Vagina (tissue), 2 donors: ENCODE measurements at regions not wholly inside any gene's neighbourhood (a gene's known extent, or its start where the extent isn't known, plus 50 kb on each side); places are given as distances from the start of the nearest gene placed in this dataset.

ENCODE experiments used
- DNase-seq, 2 donors: peaks; one replicate each; pipeline ENCODE4 v3.0.0-alpha.2; 2017; ENCODE audit errors: extremely low spot score in 2 of 2
- H3K27ac ChIP-seq: fragments of 200-600 bp; sonication (generic); one replicate; pipeline ENCODE4 v1.5.1; 2019
- H3K27me3 ChIP-seq: fragments of 200-600 bp; sonication (generic); one replicate; pipeline ENCODE4 v1.5.1; 2019
- H3K36me3 ChIP-seq, 2 donors: fragments of 200-600 bp; sonication (generic); one replicate each; pipeline ENCODE4 v1.5.1; 2017 to 2019
- H3K4me1 ChIP-seq: fragments of 200-600 bp; sonication (generic); one replicate; pipeline ENCODE4 v1.5.1; 2019
- H3K4me3 ChIP-seq, 2 donors: fragments of 200-600 bp; sonication (generic); 1 replicate in 1 of 2; 2 replicates in 1 of 2; pipeline ENCODE4 v1.5.1; 2016 to 2019
- H3K9me3 ChIP-seq: fragments of 200-600 bp; sonication (generic); one replicate; pipeline ENCODE4 v1.5.1; 2019
- CTCF ChIP-seq, 3 experiments: fragments of 450-650 bp in 2 of 3; fragments of 200-600 bp in 1 of 3; sonication (generic) in 1 of 3; IDR thresholded peaks; one replicate each; pipeline ENCODE4 v1.5.1; 2017 to 2019; ENCODE audit warnings: antibody characterized with exemption in 3 of 3, mild to moderate bottlenecking in 2 of 3, moderate library complexity in 2 of 3
- POLR2A ChIP-seq, 2 donors: fragments of 450-650 bp; IDR thresholded peaks; one replicate each; pipeline ENCODE4 v1.6.1; 2017; ENCODE audit warnings: antibody characterized with exemption in 2 of 2, mild to moderate bottlenecking in 2 of 2, moderate library complexity in 2 of 2
- POLR2AphosphoS5 ChIP-seq, 2 donors: sonication (generic); formaldehyde crosslinking; IDR thresholded peaks; one replicate each; pipeline ENCODE4 v1.9.0; 2017; ENCODE audit warnings: antibody characterized with exemption in 2 of 2, mild to moderate bottlenecking in 2 of 2, low read depth in 1 of 2; ENCODE audit not compliant: insufficient read depth in 1 of 2
- intact Hi-C: fragments of 100-400 bp; cut with DNase I; formaldehyde crosslinking; loops from one replicate; pipeline ENCODE4 v1.15.1; 2023

DNA sequence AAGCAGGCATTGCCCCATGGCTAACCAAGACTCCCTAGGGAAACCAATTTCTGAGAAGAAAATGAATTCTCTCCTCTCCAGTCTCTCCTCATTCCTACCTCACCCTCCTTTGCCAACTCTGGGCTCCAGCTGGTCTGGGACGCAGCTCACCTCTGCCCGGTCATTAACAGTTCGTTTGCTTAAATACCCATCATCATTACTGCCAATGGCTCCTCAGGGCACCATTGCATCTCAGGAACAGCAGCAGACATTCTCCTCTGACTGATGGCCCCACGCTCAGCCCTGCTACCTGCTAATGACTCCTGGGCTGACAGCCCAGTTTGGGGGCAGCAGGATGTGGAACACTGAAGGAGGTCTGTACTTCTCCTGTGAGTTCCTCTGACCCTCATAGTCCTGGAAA is 462.0 kb downstream of the INSC start:
- no peak for TF ChIP-seq CTCF (IDR thresholded peaks at IDR 0.05)
- TF ChIP-seq POLR2AphosphoS5 (IDR thresholded peaks at IDR 0.05; ENCODE audit: insufficient read depth in 1 of 2, low read depth in 1 of 2) = no peak
- TF ChIP-seq POLR2A (IDR thresholded peaks at IDR 0.05) = no peak

GRCh38 chr11:15577519-15577918 is 462.8 kb downstream of the INSC start:
- H3K9me3 ChIP-seq = no peaks in the 10 kb centered on the region
- intact Hi-C loops = no loop called here
- TF ChIP-seq CTCF (IDR thresholded peaks at IDR 0.05) = no peak
- no peak for TF ChIP-seq POLR2A (IDR thresholded peaks at IDR 0.05)
- no peak for TF ChIP-seq POLR2AphosphoS5 (IDR thresholded peaks at IDR 0.05; ENCODE audit: insufficient read depth in 1 of 2, low read depth in 1 of 2)
- no peak for DNase-seq
- no peaks in the 10 kb centered on the region for H3K4me1 ChIP-seq
- no peak overlapping the region for H3K4me3 ChIP-seq
- no peaks in the 10 kb centered on the region for H3K36me3 ChIP-seq
- no peaks in the 10 kb centered on the region for H3K27me3 ChIP-seq
- no peak overlapping the region for H3K27ac ChIP-seq

More for the DNA sequence above, 462.0 kb downstream of the INSC start:
- Histone ChIP-seq H3K27ac (no peak overlapping the region), H3K27me3 (no peaks in the 10 kb centered on the region), H3K4me1 (no peaks in the 10 kb centered on the region), H3K4me3 (no peak overlapping the region), H3K9me3 (no peaks in the 10 kb centered on the region), H3K36me3 (no peaks in the 10 kb centered on the region)
- DNase-seq = peak; percentile 14 to 29
- intact Hi-C loops = no loop called here

DNA sequence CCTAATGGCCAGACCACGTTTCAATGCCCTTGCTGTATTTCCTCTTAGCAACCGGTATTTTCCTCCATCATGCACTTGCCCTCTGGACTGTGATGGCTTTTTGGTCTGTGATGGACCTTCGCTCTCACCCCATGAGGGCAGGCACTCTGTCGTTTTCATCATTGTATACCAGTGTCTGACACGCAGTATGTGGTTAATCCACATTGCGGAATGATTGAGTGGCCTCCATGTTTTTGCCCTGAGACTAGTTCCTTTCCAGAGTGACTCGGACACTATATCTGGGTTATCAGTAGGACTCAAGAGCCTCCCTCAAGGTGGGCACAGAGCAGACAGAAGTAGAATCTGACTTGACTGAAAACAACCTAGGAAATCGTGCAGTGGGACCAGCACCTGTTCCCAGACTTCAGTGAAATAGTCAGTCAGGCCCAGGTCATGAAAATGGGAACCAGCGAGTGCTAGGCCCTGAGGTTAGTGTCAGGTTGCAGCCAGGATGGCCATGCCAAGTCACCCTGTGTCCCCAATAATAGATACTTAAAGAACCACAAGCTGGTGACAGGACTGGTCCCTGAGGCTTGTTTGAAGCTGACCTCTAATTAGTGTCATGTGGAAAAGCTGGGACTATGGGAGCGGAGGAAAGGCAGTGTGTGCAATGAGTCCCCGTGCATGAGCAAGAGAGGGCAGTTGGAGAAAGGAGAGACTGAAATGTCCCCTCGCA is 464.7 kb downstream of the INSC start:
- H3K27ac ChIP-seq = no peak overlapping the region
- H3K9me3 ChIP-seq = no peaks in the 10 kb centered on the region
- no peaks in the 10 kb centered on the region for H3K27me3 ChIP-seq
- intact Hi-C loops = no loop called here
- no peak for DNase-seq
- H3K36me3 ChIP-seq = no peaks in the 10 kb centered on the region
- TF ChIP-seq POLR2AphosphoS5 (IDR thresholded peaks at IDR 0.05; ENCODE audit: insufficient read depth in 1 of 2, low read depth in 1 of 2) (no peak), POLR2A (IDR thresholded peaks at IDR 0.05) (no peak), CTCF (IDR thresholded peaks at IDR 0.05) (no peak)
- no peaks in the 10 kb centered on the region for H3K4me1 ChIP-seq
- no peak overlapping the region for H3K4me3 ChIP-seq

GRCh38 chr11:15580056-15580774 is 465.5 kb downstream of the INSC start:
- DNase-seq = no peak
- TF ChIP-seq POLR2AphosphoS5 (IDR thresholded peaks at IDR 0.05; ENCODE audit: insufficient read depth in 1 of 2, low read depth in 1 of 2) (no peak), CTCF (IDR thresholded peaks at IDR 0.05) (no peak), POLR2A (IDR thresholded peaks at IDR 0.05) (no peak)
- Histone ChIP-seq H3K36me3 (no peaks in the 10 kb centered on the region), H3K4me1 (no peaks in the 10 kb centered on the region), H3K27me3 (no peaks in the 10 kb centered on the region), H3K27ac (no peak overlapping the region), H3K4me3 (no peak overlapping the region), H3K9me3 (no peaks in the 10 kb centered on the region)
- intact Hi-C loops = no loop called here

DNA sequence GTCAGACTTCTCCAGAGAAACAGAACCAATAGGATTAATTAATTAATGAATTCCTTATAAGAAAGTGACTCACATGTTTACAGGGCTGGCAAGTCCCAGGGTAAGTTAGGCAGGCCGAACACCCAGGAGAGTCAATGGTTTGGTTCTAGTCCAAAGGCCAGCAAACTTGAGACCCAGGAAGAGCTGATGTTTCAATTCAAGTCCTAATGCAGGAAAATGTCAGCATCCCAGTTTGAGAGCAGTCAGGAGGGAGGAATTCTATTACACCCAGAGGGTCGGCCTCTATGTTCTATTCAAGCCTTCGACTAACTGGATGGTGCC is 466.0 kb downstream of the INSC start:
- Histone ChIP-seq H3K9me3 (no peaks in the 10 kb centered on the region), H3K27me3 (no peaks in the 10 kb centered on the region), H3K36me3 (no peaks in the 10 kb centered on the region), H3K4me1 (no peaks in the 10 kb centered on the region), H3K4me3 (no peak overlapping the region), H3K27ac (no peak overlapping the region)
- intact Hi-C loops = no loop called here
- no peak for TF ChIP-seq CTCF (IDR thresholded peaks at IDR 0.05)
- no peak for DNase-seq
